ENCODE measurements at regions not wholly inside any gene's neighbourhood (a gene's known extent, or its start where the extent isn't known, plus 50 kb on each side); places are given as distances from the start of the nearest gene placed in this dataset.

- DNase-seq: no peak
Observed at GRCh38 chr10:125396676-125397075, 236.3 kb upstream of the CTBP2 start.

GRCh38 chr10:125392609-125393008 is 232.2 kb upstream of the CTBP2 start:
- no peak for DNase-seq

DNA sequence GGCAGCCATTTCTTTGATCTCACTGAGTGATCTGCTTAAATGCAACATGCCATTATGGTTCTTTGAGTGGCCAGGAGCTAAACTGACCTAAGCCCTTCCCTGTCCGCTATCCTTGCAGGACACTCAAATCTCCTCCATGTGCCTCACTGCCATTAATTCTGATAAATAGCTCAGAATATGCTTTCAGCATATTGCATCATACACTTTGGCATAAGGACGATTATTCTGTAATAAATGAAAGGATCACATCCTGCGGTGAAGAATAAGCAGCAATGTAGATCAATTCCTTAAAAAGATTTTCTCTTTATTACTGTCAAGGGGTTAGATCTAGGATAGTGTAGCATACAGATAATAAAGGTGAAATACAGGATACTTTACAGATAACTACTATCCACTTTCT is 231.8 kb upstream of the CTBP2 start:
- DNase-seq: no peak

DNA sequence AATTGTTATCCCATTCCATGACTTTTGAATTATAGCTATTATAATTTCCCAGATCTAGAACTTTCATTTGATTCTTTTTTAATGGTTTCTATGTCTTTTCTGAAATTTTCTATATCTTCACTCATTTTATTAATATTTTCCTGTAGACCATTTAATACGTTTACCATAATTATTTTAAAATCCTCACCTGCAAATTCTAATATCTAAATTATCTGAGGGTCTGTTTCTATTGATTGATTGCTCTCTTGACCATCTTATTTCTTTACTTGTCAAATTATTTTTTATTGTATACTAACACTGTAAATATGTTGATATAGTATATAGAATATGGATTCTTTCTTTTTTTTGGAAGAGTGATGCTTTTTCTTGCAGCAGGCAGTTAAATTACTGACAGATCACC is 229.3 kb upstream of the CTBP2 start:
- no peak for DNase-seq

- no peak for DNase-seq
Observed at GRCh38 chr10:125379592-125379991, 219.2 kb upstream of the CTBP2 start.

- DNase-seq: no peak
Observed at GRCh38 chr10:125377368-125377767, 217.0 kb upstream of the CTBP2 start.

- no peak for DNase-seq
Observed at GRCh38 chr10:125375210-125375609, 214.8 kb upstream of the CTBP2 start.

GRCh38 chr10:125373546-125373945 is 213.2 kb upstream of the CTBP2 start:
- no peak for DNase-seq

DNA sequence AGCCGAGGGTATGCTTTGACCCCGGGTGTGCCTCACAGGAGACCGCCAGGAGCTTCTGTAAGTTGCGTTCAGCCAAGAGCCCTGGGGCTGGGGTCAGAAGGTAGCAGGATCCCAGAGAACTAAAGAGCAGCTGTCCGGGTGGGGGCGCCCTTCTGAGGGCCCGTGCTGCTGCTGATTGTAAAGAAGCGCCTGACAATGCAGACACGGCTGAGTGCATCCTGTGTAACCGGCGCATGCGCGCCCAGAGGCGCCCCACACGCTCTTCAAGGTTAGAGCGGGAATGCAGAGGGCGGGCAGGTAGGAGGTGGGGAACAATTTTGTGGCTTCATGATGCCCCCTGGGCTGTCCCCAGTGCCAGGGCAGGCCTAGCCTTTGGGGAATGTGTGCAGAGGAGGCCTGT is 210.2 kb upstream of the CTBP2 start:
- DNase-seq: no peak

GRCh38 chr10:125369382-125370326 is 209.3 kb upstream of the CTBP2 start:
- DNase-seq: no peak

- no peak for DNase-seq
Observed at GRCh38 chr10:125368146-125368545, 207.8 kb upstream of the CTBP2 start.

DNA sequence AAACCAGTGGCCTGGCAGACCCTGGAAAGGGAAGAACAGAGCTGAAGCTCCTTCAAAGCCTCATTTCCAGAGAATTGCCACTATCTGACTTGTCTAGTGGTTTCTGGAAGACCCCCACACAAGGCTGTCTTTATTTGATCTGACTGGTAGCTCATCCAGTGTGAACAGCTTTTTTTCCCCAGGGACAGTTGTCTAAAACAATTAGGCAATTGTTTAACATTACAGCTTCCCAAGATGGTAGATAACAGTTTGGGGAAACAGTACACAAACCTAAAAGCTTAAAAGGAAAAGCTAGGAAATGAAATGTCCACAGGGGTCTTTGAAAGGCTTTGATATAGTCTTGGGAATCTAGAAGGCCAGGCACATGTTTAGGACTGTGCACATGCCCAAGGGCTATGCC is 203.4 kb upstream of the CTBP2 start:
- DNase-seq: no peak

DNA sequence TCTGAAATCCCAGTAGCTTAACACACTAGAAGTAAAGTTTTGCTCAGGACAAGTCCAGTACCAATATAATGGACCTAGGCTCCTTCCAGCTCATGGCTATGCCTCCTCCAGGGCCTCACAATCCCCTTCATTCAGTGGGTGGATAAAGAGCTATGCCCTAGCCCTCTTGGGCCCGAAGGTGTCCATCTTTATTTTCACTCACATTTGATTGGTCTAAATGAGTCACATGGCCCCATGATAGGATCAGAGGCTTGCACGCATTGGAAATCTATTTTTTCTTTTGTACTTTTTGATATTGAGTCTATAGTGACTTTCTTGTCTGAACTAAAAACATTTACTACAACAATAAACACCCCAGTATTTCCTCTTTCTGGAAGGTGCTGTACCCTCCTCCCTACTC is 202.6 kb upstream of the CTBP2 start:
- DNase-seq: no peak

DNA sequence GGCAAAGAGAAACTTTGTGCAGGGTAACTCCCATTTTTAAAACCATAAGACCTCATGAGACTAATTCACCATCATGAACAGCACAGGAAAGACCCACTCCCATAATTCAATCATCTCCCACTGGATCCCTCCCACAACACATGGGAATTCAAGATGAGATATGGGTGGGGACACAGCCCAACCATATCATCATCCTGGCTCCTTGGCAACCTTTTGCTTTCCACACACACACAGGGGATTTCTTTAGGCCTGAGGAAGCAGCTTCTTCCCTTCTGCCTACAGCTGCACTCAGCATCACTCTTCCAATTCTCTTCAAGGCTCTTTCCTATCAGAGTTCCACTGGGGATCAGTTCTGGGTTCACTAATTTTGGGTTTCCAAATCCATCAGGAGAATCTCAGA is 199.0 kb upstream of the CTBP2 start:
- no peak for DNase-seq

- DNase-seq: no peak
Observed at GRCh38 chr10:125355657-125356056, 195.3 kb upstream of the CTBP2 start.

DNA sequence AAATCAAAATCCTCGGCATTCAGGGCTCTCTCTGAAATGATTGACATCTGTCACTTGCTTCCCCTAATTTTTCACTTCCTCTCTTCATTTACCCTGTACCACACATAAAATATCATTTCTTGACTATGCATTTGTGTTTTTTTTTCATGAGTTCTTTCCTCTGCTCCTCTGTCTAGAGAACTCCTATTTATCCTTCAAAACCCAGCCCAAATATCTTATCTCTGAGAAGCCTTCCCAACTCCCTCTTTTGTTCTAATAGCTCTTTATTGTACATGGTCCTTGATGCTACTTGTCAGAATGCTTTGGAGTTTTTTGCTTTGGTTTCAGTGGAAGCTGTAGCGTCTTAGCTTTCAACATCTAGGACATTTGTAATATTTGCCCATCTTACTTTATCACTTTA is 190.2 kb upstream of the CTBP2 start:
- no peak for DNase-seq

GRCh38 chr10:125348536-125348935 is 188.2 kb upstream of the CTBP2 start:
- no peak for DNase-seq

DNA sequence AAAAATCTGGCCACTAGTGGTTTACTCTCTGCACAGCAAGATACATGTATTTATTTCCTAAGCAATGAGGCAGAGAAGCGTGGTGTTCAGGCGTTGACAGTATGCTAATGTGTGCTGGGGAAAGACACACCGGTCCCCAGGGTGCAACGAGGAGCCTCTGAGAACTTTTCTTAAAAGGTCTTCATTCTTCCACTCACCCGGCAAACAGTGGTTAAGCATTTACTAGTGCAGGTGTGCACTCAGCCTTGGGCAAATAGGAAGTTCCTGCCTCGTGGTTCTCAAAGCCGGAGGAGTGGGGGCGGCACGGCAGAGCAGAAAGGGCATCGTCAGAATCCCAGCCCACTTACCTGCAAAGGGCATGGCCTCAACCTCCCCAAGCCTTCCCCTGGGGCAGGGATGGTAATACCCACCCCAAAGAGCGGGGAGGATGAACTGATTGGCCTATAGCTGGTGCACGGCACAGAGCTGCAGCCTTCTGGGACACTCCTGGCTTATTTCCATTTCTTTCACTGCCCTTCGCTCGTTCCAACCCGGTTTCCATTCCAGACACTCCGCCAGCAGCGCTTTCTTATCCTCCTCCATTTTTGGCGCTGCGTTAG is 184.3 kb upstream of the CTBP2 start:
- DNase-seq: no peak

DNA sequence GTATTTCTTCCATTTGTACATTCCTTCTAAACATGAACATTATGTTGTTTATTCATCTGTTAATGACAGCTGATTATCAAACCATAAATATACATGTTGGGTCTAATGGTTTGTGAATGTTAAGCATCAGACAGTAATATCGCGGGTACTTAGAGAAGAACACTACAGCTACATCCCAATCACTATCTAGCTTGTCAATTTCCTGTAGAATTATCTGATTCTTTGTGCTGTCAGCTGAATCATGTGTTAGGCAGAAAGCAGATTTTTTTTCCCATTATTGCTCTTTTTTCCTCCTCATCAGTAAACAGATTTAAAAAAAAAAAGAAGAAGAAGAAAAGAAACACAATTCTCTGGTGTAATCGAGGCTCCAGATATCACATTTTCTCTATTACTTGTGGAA is 183.6 kb upstream of the CTBP2 start:
- no peak for DNase-seq

- peak; percentile 5 for DNase-seq
Observed at GRCh38 chr10:125343118-125343925, 183.0 kb upstream of the CTBP2 start.

GRCh38 chr10:125341611-125342010 is 181.2 kb upstream of the CTBP2 start:
- DNase-seq: no peak

- DNase-seq: no peak
Observed at GRCh38 chr10:125340903-125341302, 180.5 kb upstream of the CTBP2 start.

DNA sequence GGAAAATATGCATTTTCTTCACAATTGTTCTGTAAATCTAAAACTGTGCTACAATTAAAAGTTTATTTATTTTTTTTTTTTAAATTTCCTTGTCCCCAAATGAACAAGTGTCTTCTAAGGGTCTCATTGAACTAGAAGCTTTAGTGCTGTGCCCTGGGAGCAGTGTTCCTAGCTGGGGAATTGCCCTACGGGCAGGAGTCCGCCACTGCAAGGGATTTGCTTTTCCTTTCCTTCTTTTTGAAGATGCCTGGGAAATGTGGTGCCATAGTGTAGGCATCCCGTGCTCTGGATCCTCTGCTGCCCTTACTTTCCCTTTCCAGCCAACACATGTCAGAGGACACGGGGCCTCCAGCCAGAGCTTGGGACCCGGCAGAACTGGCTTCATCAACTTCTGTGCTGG is 177.1 kb upstream of the CTBP2 start:
- no peak for DNase-seq

DNA sequence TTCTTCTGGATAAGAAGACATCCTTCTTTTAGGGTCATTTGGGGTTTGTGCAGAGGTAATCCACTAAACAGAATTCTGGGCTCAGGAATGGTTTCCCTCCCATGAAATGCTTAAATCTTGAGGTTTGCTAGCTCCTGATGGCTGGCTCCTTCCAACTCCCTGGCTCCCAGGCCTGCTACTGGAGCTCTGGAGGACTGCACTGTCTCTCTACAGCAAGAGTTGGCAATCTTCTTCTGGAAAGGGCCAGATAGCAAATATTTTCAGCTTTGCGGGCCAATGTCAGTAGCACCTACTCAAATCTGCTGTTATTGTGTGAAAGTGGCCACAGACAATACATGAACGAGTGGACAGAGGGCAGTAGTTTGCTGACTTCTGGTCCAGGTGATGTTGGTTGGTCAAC is 174.2 kb upstream of the CTBP2 start:
- no peak for DNase-seq
